Testis (tissue), 2 donors: ENCODE measurements at regions not wholly inside any gene's neighbourhood (a gene's known extent, or its start where the extent isn't known, plus 50 kb on each side); places are given as distances from the start of the nearest gene placed in this dataset.

ENCODE experiments used
- POLR2A ChIP-seq: fragments of 450-650 bp; IDR thresholded peaks from one replicate; pipeline ENCODE4 v1.6.1; 2017; ENCODE audit warnings: antibody characterized with exemption, mild to moderate bottlenecking, moderate library complexity
- TF ChIP-seq, protein P1 (sequence below), 3 experiments: fragments of 450-650 bp in 2 of 3; fragments of 200-600 bp in 1 of 3; sonication (generic) in 1 of 3; IDR thresholded peaks; one replicate each; pipeline ENCODE4 v1.5.1; 2016 to 2019; ENCODE audit warnings: antibody characterized with exemption in 3 of 3, mild to moderate bottlenecking in 2 of 3, moderate library complexity in 1 of 3

DNA sequence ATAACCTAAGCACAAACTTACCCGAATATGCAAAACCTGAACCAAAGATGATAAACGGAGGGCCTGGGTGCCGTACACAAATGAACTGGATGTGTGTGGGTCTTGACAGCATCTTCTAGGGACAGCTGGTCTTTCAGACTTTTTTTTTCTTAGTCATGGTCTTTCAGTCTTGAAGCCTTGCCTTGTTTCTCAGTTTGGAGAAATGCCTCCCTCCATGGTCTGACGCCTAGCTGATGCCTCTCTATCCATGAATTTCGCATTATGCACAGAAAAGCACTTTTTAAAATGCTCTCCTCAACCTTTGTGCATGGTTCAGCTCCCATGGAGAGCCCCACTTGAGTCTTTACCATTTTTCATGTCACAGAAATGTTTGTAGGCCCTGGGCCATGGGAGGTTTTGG lies 52.8 kb upstream of the LYRM9 start:
- TF ChIP-seq, protein P1, sequence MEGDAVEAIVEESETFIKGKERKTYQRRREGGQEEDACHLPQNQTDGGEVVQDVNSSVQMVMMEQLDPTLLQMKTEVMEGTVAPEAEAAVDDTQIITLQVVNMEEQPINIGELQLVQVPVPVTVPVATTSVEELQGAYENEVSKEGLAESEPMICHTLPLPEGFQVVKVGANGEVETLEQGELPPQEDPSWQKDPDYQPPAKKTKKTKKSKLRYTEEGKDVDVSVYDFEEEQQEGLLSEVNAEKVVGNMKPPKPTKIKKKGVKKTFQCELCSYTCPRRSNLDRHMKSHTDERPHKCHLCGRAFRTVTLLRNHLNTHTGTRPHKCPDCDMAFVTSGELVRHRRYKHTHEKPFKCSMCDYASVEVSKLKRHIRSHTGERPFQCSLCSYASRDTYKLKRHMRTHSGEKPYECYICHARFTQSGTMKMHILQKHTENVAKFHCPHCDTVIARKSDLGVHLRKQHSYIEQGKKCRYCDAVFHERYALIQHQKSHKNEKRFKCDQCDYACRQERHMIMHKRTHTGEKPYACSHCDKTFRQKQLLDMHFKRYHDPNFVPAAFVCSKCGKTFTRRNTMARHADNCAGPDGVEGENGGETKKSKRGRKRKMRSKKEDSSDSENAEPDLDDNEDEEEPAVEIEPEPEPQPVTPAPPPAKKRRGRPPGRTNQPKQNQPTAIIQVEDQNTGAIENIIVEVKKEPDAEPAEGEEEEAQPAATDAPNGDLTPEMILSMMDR (IDR thresholded peaks at IDR 0.05) = no peak
- no peak for TF ChIP-seq POLR2A
